ENCODE measurements at regions not wholly inside any gene's neighbourhood (a gene's known extent, or its start where the extent isn't known, plus 50 kb on each side); places are given as distances from the start of the nearest gene placed in this dataset.

DNA sequence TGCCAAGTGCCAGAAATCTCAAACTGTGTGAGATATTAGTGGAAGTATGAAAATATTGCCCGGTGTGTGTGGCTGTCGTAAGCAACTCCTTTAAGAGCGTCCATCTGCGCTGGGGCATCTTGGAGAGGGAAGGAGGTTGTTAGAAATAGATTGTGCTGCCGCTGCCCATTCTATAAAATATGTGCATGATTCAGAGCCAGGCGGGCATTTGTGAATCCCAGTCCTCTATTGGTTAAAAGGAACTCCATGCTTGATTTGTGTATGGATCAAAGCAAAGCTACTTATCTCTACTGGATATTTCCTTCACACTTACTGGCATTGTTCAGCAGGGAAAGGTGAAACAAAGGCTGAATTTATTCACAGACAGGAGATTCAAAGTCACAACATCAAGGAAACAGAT is 89.6 kb upstream of the SNRK start:
- no peak for DNase-seq
- Mint-ChIP-seq H3K4me3 (ENCODE audit: unreplicated experiment) (no peak overlapping the region), H3K36me3 (ENCODE audit: unreplicated experiment) (no peaks in the 10 kb centered on the region), H3K4me1 (ENCODE audit: low read depth, unreplicated experiment) (peaks cover 3% of the 10 kb centered on the region), H3K27me3 (ENCODE audit: unreplicated experiment) (peaks cover 1% of the 10 kb centered on the region), H3K27ac (ENCODE audit: unreplicated experiment) (no peak overlapping the region), H3K9me3 (ENCODE audit: unreplicated experiment) (no peaks in the 10 kb centered on the region)
- TF ChIP-seq, protein P1, sequence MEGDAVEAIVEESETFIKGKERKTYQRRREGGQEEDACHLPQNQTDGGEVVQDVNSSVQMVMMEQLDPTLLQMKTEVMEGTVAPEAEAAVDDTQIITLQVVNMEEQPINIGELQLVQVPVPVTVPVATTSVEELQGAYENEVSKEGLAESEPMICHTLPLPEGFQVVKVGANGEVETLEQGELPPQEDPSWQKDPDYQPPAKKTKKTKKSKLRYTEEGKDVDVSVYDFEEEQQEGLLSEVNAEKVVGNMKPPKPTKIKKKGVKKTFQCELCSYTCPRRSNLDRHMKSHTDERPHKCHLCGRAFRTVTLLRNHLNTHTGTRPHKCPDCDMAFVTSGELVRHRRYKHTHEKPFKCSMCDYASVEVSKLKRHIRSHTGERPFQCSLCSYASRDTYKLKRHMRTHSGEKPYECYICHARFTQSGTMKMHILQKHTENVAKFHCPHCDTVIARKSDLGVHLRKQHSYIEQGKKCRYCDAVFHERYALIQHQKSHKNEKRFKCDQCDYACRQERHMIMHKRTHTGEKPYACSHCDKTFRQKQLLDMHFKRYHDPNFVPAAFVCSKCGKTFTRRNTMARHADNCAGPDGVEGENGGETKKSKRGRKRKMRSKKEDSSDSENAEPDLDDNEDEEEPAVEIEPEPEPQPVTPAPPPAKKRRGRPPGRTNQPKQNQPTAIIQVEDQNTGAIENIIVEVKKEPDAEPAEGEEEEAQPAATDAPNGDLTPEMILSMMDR (IDR thresholded peaks at IDR 0.05; ENCODE audit: partially characterized antibody, unreplicated experiment): no peak

DNA sequence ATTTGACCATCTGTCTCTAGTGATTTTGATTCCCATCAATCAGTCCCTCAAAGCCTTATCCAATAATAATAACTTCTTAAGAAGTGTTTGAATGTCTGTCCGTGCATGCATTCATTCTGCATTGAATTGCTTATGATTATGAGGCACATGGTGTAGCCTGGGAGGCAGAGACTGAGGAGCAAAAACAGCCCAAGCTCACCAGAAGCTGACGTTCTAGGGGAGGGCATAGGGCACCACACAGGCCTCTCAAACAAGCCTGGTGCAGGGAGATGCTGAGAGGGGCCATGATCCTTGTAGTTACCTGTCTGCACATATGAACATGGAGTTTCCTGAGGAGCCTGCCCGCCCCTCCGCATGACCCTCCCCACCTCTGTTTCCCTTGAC is 89.2 kb upstream of the POMGNT2 start:
- H3K27me3 Mint-ChIP-seq (ENCODE audit: unreplicated experiment): no peaks in the 10 kb centered on the region
- no peak overlapping the region for H3K27ac Mint-ChIP-seq (ENCODE audit: unreplicated experiment)
- DNase-seq: no peak
- TF ChIP-seq, protein P1 (IDR thresholded peaks at IDR 0.05; ENCODE audit: partially characterized antibody, unreplicated experiment): no peak
- peaks cover 6% of the 10 kb centered on the region for H3K36me3 Mint-ChIP-seq (ENCODE audit: unreplicated experiment)
- H3K9me3 Mint-ChIP-seq (ENCODE audit: unreplicated experiment): no peaks in the 10 kb centered on the region
- peaks cover 3% of the 10 kb centered on the region for H3K4me1 Mint-ChIP-seq (ENCODE audit: low read depth, unreplicated experiment)
- H3K4me3 Mint-ChIP-seq (ENCODE audit: unreplicated experiment): no peak overlapping the region

DNA sequence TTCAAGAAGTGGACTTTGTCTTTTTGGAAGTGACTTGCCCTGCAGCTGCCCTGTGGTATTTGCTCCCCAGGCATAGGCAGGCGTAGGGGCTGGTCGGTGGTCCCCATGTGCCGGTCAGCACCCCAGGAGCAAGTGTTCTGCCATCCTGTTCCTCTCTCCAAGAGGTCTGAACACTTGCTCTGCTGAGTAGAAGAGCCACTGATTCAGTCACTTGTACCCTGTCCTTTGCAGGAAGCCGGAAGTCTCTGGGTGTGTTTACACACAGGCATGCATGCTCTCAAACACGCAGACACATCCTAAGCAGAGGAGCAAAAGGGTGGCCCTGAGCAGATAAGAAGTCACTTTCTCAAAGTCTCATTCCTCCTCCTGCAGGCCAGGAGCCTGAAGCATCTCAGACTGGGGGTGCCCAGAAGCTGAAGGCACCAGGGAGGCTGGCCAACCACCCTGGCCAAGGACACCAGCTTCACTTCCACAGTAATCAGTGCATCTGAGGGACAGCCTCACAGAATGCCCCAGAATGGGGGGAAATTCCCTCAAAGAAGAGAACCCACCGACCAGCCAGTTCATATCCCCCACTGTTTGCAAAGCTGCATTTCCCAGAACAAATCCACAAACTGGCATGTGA is 88.7 kb upstream of the POMGNT2 start:
- H3K36me3 Mint-ChIP-seq (ENCODE audit: unreplicated experiment): peaks cover 6% of the 10 kb centered on the region
- TF ChIP-seq, protein P1 (IDR thresholded peaks at IDR 0.05; ENCODE audit: partially characterized antibody, unreplicated experiment): no peak
- no peaks in the 10 kb centered on the region for H3K9me3 Mint-ChIP-seq (ENCODE audit: unreplicated experiment)
- no peak overlapping the region for H3K27ac Mint-ChIP-seq (ENCODE audit: unreplicated experiment)
- no peak for DNase-seq
- H3K27me3 Mint-ChIP-seq (ENCODE audit: unreplicated experiment): no peaks in the 10 kb centered on the region
- no peak overlapping the region for H3K4me3 Mint-ChIP-seq (ENCODE audit: unreplicated experiment)
- H3K4me1 Mint-ChIP-seq (ENCODE audit: low read depth, unreplicated experiment): peaks cover 3% of the 10 kb centered on the region

DNA sequence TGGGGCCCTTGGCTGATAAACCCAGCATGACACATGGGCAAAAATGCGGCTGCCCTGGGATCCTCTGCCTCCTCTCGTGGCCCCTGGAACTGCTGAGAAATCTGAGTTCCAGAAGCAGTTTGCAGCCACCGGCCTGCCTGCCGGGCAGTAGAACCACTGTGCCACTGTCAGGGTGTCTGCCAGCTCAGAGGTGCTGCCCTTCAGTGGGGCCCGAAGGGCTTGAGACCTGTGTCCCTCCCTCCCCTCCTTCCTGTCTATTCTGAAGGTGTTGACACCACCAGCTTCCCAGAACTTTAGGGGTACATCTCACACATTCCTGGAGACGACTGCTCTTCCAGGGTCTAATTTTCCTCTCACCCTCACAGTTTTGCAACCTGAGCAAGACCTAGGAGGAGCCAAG is 88.2 kb upstream of the POMGNT2 start:
- Mint-ChIP-seq H3K9me3 (ENCODE audit: unreplicated experiment) (no peaks in the 10 kb centered on the region), H3K4me1 (ENCODE audit: low read depth, unreplicated experiment) (peaks cover 3% of the 10 kb centered on the region), H3K4me3 (ENCODE audit: unreplicated experiment) (no peak overlapping the region), H3K27ac (ENCODE audit: unreplicated experiment) (no peak overlapping the region), H3K27me3 (ENCODE audit: unreplicated experiment) (no peaks in the 10 kb centered on the region), H3K36me3 (ENCODE audit: unreplicated experiment) (peaks cover 6% of the 10 kb centered on the region)
- DNase-seq: no peak
- TF ChIP-seq, protein P1 (IDR thresholded peaks at IDR 0.05; ENCODE audit: partially characterized antibody, unreplicated experiment): no peak

DNA sequence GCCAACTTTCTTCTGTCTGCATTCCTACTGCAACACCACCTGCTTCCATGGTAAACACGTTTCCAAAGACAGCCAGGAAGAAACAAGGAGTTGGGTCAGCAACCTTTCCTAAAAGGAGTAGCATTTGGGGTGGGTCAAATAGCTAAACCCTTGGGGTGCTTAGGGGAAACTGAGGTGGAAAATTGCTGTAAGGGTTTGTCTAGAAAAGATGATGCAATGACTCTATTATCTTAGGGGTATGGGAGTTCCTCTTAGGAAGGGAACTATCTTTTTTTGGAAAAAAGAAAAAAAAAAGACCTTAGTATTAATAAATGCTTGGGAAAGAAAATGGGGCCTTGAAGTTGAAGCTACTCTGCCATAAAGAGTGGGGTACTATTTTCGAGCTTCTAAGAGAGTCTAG is 86.1 kb upstream of the POMGNT2 start:
- Mint-ChIP-seq H3K4me1 (ENCODE audit: low read depth, unreplicated experiment) (peaks cover 3% of the 10 kb centered on the region), H3K36me3 (ENCODE audit: unreplicated experiment) (peaks cover 6% of the 10 kb centered on the region), H3K4me3 (ENCODE audit: unreplicated experiment) (no peak overlapping the region), H3K27me3 (ENCODE audit: unreplicated experiment) (no peaks in the 10 kb centered on the region), H3K9me3 (ENCODE audit: unreplicated experiment) (peaks cover 3% of the 10 kb centered on the region), H3K27ac (ENCODE audit: unreplicated experiment) (no peak overlapping the region)
- no peak for DNase-seq
- TF ChIP-seq, protein P1 (IDR thresholded peaks at IDR 0.05; ENCODE audit: partially characterized antibody, unreplicated experiment): no peak

Measured in glutamatergic neuron (in vitro differentiated cells).